NCI-H1092 (cell line): ENCODE measurements at regions not wholly inside any gene's neighbourhood (a gene's known extent, or its start where the extent isn't known, plus 50 kb on each side); places are given as distances from the start of the nearest gene placed in this dataset.
"Not testable (repeated sequence)": the region's sequence is repeated elsewhere in the genome, so short reads cannot be mapped to it uniquely, and the experiment has no call there.

Experiments
- DNase-seq: peaks from one replicate; lab custom pipeline; 2025; lab: John Stamatoyannopoulos, UW

GRCh38 chr6:149127212-149127611, 190.3 kb upstream of the TAB2 start:
- DNase-seq = no peak

- DNase-seq = no peak
Observed at GRCh38 chr6:149128489-149129145, 188.9 kb upstream of the TAB2 start.

- DNase-seq = no peak
Observed at GRCh38 chr6:149129371-149130077, 188.0 kb upstream of the TAB2 start.

GRCh38 chr6:149130090-149130489, 187.4 kb upstream of the TAB2 start:
- no peak for DNase-seq

- DNase-seq = no peak
Observed at GRCh38 chr6:149130508-149130907, 187.0 kb upstream of the TAB2 start.

- DNase-seq = no peak
Observed at GRCh38 chr6:149131891-149132290, 185.6 kb upstream of the TAB2 start.

- DNase-seq = no peak
Observed at GRCh38 chr6:149132336-149132735, 185.2 kb upstream of the TAB2 start.

GRCh38 chr6:149134511-149134933, 183.0 kb upstream of the TAB2 start:
- DNase-seq = no peak

- no peak for DNase-seq
Observed at GRCh38 chr6:149135809-149136208, 181.7 kb upstream of the TAB2 start.

- DNase-seq = no peak
Observed at GRCh38 chr6:149136273-149136912, 181.1 kb upstream of the TAB2 start.

- DNase-seq = no peak
Observed at GRCh38 chr6:149136913-149137286, 180.6 kb upstream of the TAB2 start.

GRCh38 chr6:149137594-149137993, 179.9 kb upstream of the TAB2 start:
- no peak for DNase-seq

- no peak for DNase-seq
Observed at GRCh38 chr6:149138089-149138488, 179.4 kb upstream of the TAB2 start.

GRCh38 chr6:149138699-149139294, 178.7 kb upstream of the TAB2 start:
- no peak for DNase-seq

GRCh38 chr6:149139782-149140136, 177.8 kb upstream of the TAB2 start:
- DNase-seq = no peak

GRCh38 chr6:149140137-149140909, 177.2 kb upstream of the TAB2 start:
- DNase-seq = no peak

- DNase-seq = no peak
Observed at GRCh38 chr6:149140910-149141290, 176.6 kb upstream of the TAB2 start.

GRCh38 chr6:149142924-149143429, 174.5 kb upstream of the TAB2 start:
- DNase-seq = no peak

GRCh38 chr6:149145800-149146199, 171.7 kb upstream of the TAB2 start:
- not testable (repeated sequence) for DNase-seq

- no peak for DNase-seq
Observed at GRCh38 chr6:149147195-149147594, 170.3 kb upstream of the TAB2 start.

GRCh38 chr6:149147938-149148718, 169.4 kb upstream of the TAB2 start:
- DNase-seq = no peak
